HFF-Myc (cell line): ENCODE measurements at regions not wholly inside any gene's neighbourhood (a gene's known extent, or its start where the extent isn't known, plus 50 kb on each side); places are given as distances from the start of the nearest gene placed in this dataset.

Source experiments
- DNase-seq: peaks from one replicate; pipeline ENCODE4 v3.0.0-alpha.2; 2011; ENCODE audit warnings: low read depth; ENCODE audit errors: extremely low read depth
- H3K4me3 ChIP-seq: replicated peaks from 2 replicates; pipeline ENCODE4 v1.5.1; 2011; ENCODE audit warnings: low read depth, mild to moderate bottlenecking, control low read depth, low read length
- CTCF ChIP-seq: IDR thresholded peaks from 2 replicates; pipeline ENCODE4 v1.5.1; 2012; ENCODE audit warnings: mild to moderate bottlenecking, low read depth, low read length, control low read depth; ENCODE audit errors: missing control alignments

- TF ChIP-seq CTCF, result no peak
- no peak overlapping the region for H3K4me3 ChIP-seq
- DNase-seq, result no peak
These were observed 101.9 kb upstream of the SLC5A9 start for GRCh38 chr1:48120621-48121020.

- no peak for TF ChIP-seq CTCF
- DNase-seq, result no peak
- no peak overlapping the region for H3K4me3 ChIP-seq
These were observed 106.7 kb upstream of the SLC5A9 start for GRCh38 chr1:48115835-48116234.

GRCh38 chr1:48114596-48115382, 107.7 kb upstream of the SLC5A9 start:
- DNase-seq, result no peak
- no peak for TF ChIP-seq CTCF
- H3K4me3 ChIP-seq, result no peak overlapping the region

GRCh38 chr1:48109390-48110013, 112.3 kb upstream of the TRABD2B start:
- H3K4me3 ChIP-seq, result no peak overlapping the region
- DNase-seq, result peak; percentile 20
- peak; percentile 70 for TF ChIP-seq CTCF

- no peak for DNase-seq
- no peak for TF ChIP-seq CTCF
- H3K4me3 ChIP-seq, result no peak overlapping the region
These were observed 110.3 kb upstream of the TRABD2B start for GRCh38 chr1:48107516-48107915.

GRCh38 chr1:48106049-48106448, 108.9 kb upstream of the TRABD2B start:
- no peak for TF ChIP-seq CTCF

More at GRCh38 chr1:48106049-48106448, 108.9 kb upstream of the TRABD2B start:
- no peak overlapping the region for H3K4me3 ChIP-seq
- no peak for DNase-seq
